ENCODE measurements at regions not wholly inside any gene's neighbourhood (a gene's known extent, or its start where the extent isn't known, plus 50 kb on each side); places are given as distances from the start of the nearest gene placed in this dataset.

DNA sequence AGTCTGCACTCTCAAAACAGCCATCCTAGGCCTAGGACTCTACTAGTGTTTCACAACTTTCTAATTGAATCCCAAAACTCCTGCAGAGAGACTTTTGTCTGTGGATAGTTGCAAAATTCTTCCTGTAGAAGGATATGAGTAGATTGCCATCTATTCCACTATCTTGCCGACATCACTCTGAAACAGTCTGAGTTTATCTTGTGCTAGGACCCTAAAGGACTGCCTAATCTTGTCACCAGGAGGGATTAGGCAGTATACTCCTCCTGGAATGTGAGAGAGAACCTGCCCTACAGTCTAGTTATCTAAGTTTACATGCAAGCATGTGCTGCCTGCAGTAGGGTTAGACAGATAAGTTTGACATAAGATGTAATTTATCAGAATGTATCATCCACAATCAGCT is 1646.6 kb upstream of the PCDH7 start:
- no peak for TF ChIP-seq POLR2A (IDR thresholded peaks at IDR 0.05)
- TF ChIP-seq, protein P1, sequence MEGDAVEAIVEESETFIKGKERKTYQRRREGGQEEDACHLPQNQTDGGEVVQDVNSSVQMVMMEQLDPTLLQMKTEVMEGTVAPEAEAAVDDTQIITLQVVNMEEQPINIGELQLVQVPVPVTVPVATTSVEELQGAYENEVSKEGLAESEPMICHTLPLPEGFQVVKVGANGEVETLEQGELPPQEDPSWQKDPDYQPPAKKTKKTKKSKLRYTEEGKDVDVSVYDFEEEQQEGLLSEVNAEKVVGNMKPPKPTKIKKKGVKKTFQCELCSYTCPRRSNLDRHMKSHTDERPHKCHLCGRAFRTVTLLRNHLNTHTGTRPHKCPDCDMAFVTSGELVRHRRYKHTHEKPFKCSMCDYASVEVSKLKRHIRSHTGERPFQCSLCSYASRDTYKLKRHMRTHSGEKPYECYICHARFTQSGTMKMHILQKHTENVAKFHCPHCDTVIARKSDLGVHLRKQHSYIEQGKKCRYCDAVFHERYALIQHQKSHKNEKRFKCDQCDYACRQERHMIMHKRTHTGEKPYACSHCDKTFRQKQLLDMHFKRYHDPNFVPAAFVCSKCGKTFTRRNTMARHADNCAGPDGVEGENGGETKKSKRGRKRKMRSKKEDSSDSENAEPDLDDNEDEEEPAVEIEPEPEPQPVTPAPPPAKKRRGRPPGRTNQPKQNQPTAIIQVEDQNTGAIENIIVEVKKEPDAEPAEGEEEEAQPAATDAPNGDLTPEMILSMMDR (IDR thresholded peaks at IDR 0.05), result no peak
- no peak for TF ChIP-seq POLR2AphosphoS5 (IDR thresholded peaks at IDR 0.05)
- Histone ChIP-seq H3K9me3 (peaks cover 0 to 22% of the 10 kb centered on the region in 2 donors), H3K4me3 (no peak overlapping the region), H3K4me1 (no peaks in the 10 kb centered on the region), H3K27me3 (no peaks in the 10 kb centered on the region), H3K36me3 (no peaks in the 10 kb centered on the region), H3K27ac (no peak overlapping the region)
- intact Hi-C loops (cut with DNase I; ENCODE audit: low total_unique reads), result no loop called here
- DNase-seq (ENCODE audit: low spot score in 2 of 2), result no peak

GRCh38 chr4:29075366-29075765 is 1644.8 kb upstream of the PCDH7 start:
- Histone ChIP-seq H3K27ac (no peak overlapping the region), H3K4me1 (no peaks in the 10 kb centered on the region), H3K9me3 (peaks cover 0 to 22% of the 10 kb centered on the region in 2 donors), H3K27me3 (no peaks in the 10 kb centered on the region), H3K36me3 (no peaks in the 10 kb centered on the region), H3K4me3 (no peak overlapping the region)
- DNase-seq (ENCODE audit: low spot score in 2 of 2), result no peak
- intact Hi-C loops (cut with DNase I; ENCODE audit: low total_unique reads), result no loop called here
- TF ChIP-seq POLR2A (IDR thresholded peaks at IDR 0.05) (no peak), POLR2AphosphoS5 (IDR thresholded peaks at IDR 0.05) (no peak)
- TF ChIP-seq, protein P1 (IDR thresholded peaks at IDR 0.05), result no peak

GRCh38 chr4:29079260-29079659 is 1640.9 kb upstream of the PCDH7 start:
- Histone ChIP-seq H3K36me3 (no peaks in the 10 kb centered on the region), H3K9me3 (no peaks in the 10 kb centered on the region), H3K27ac (no peak overlapping the region), H3K4me3 (no peak overlapping the region), H3K4me1 (no peaks in the 10 kb centered on the region), H3K27me3 (no peaks in the 10 kb centered on the region)
- no peak for DNase-seq (ENCODE audit: low spot score in 2 of 2)
- intact Hi-C loops (cut with DNase I; ENCODE audit: low total_unique reads), result no loop called here
- TF ChIP-seq, protein P1 (IDR thresholded peaks at IDR 0.05), result no peak
- no peak for TF ChIP-seq POLR2AphosphoS5 (IDR thresholded peaks at IDR 0.05)

GRCh38 chr4:29081234-29081955 is 1638.8 kb upstream of the PCDH7 start:
- Histone ChIP-seq H3K36me3 (no peaks in the 10 kb centered on the region), H3K27me3 (no peaks in the 10 kb centered on the region), H3K27ac (no peak overlapping the region), H3K4me3 (no peak overlapping the region), H3K9me3 (no peaks in the 10 kb centered on the region), H3K4me1 (no peaks in the 10 kb centered on the region)
- intact Hi-C loops (cut with DNase I; ENCODE audit: low total_unique reads), result no loop called here
- TF ChIP-seq POLR2AphosphoS5 (IDR thresholded peaks at IDR 0.05), result no peak
- TF ChIP-seq, protein P1 (IDR thresholded peaks at IDR 0.05), result no peak
- no peak for TF ChIP-seq POLR2A (IDR thresholded peaks at IDR 0.05)
- DNase-seq (ENCODE audit: low spot score in 2 of 2), result no peak

DNA sequence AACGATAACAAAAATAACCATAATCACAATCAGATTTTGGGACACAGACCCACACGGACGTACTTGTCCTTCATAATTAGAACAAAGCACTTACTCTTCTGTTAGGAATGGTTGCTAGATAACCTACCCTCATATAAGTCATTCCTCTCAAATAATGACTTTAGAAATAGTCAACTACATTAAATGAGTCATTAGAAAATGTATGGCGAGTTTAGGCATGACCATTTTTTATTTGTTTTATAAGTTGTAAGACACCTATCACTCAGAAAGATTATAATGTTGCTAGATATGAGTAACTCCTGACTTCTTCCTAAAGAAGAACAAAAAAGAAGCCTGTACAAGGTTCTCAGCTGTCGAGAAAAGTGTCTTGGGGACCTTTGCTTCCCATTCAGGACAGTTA is 1637.5 kb upstream of the PCDH7 start:
- Histone ChIP-seq H3K4me1 (no peaks in the 10 kb centered on the region), H3K27ac (no peak overlapping the region), H3K9me3 (no peaks in the 10 kb centered on the region), H3K4me3 (no peak overlapping the region), H3K27me3 (no peaks in the 10 kb centered on the region), H3K36me3 (no peaks in the 10 kb centered on the region)
- DNase-seq (ENCODE audit: low spot score in 2 of 2), result no peak
- intact Hi-C loops (cut with DNase I; ENCODE audit: low total_unique reads), result no loop called here
- TF ChIP-seq POLR2A (IDR thresholded peaks at IDR 0.05) (no peak), POLR2AphosphoS5 (IDR thresholded peaks at IDR 0.05) (no peak)
- TF ChIP-seq, protein P1 (IDR thresholded peaks at IDR 0.05), result no peak
